Epithelial cell of proximal tubule (primary cell): ENCODE measurements at regions not wholly inside any gene's neighbourhood (a gene's known extent, or its start where the extent isn't known, plus 50 kb on each side); places are given as distances from the start of the nearest gene placed in this dataset.
"Not testable (repeated sequence)": the region's sequence is repeated elsewhere in the genome, so short reads cannot be mapped to it uniquely, and the experiment has no call there.

ENCODE experiments used
- DNase-seq: peaks from one replicate; pipeline ENCODE4 v3.0.0-alpha.2; 2011; ENCODE audit warnings: low read depth
- H3K4me3 ChIP-seq: 2 replicates; pipeline ENCODE4 v1.5.1; 2011; ENCODE audit warnings: low read depth, mild to moderate bottlenecking, low read length
- CTCF ChIP-seq: conservative IDR thresholded peaks from 2 replicates; pipeline ENCODE4 v1.5.1; 2012; ENCODE audit warnings: low read depth, mild to moderate bottlenecking, low read length

DNA sequence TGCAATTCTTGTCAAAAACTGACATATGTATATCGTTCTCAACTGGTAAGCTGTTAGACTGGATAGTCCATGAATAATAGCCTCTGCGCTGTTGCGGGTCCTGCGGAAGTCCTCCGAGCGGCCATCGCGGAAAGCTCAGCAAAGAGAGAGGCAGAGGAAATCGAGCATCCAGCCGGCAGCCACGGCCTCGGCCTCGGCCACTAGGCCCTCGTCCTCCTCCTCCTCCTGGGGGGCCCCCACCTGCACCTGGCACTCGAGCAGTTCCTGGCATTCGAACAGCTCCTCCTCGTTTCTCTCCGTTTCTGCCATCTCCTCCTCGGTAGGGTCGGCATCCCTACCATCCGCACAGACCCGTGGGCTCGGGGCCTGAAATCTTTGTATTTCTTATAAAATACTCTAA is 111.2 kb upstream of the CYLC1 start:
- not testable (repeated sequence) for DNase-seq, H3K4me3 ChIP-seq

DNA sequence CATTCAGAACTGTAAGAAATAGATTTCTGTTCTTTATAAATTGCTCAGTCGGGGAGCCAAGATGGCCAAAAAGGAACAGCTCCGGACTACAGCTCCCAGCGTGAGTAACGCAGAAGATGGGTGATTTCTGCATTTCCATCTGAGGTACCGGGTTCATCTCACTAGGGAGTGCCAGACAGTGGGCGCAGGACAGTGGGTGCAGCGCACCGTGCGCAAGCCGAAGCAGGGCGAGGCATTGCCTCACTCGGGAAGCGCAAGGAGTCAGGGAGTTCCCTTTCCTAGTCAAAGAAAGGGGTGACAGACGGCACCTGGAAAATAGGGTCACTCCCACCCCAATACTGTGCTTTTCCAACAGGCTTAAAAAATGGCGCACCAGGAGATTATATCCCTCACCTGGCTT is 110.5 kb upstream of the CYLC1 start:
- DNase-seq, H3K4me3 ChIP-seq: not testable (repeated sequence)

DNA sequence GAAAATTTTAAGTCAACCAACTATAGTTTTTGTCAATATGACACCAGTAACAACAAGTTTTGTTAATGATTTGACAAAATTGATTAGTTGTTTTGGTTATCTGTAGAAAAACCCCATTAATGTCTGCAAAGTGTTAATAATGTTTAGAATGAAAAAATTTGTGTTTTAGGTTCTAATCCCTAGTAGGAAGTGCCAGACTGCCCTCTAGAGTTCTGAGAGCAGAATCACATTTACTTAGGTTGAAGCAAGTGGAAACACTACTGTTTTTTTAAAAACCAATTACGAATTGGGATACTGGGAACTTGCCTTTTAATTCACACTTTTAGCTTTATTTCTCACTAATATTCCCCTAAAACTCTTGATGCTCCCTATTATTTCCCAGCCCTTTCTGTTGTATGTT is 101.1 kb upstream of the CYLC1 start:
- TF ChIP-seq CTCF, result peak; percentile 47
- no peak for DNase-seq
- H3K4me3 ChIP-seq, result no peak overlapping the region

GRCh38 chrX:83771664-83772063 is 89.3 kb upstream of the CYLC1 start:
- DNase-seq, result no peak
- no peak overlapping the region for H3K4me3 ChIP-seq

More at GRCh38 chrX:83771664-83772063, 89.3 kb upstream of the CYLC1 start:
- no peak for TF ChIP-seq CTCF
